IPS DF 6.9 (cell line): ENCODE measurements at regions not wholly inside any gene's neighbourhood (a gene's known extent, or its start where the extent isn't known, plus 50 kb on each side); places are given as distances from the start of the nearest gene placed in this dataset.
A peak's percentile ranks its signal among the peaks of the same experiment; 100 is the strongest.

Source experiments
- DNase-seq: peaks from one replicate; pipeline ENCODE4 v3.0.0-alpha.2; 2013; ENCODE audit warnings: low read depth, low spot score
- H3K27ac ChIP-seq: one replicate; pipeline ENCODE4 v1.5.1; 2013; ENCODE audit warnings: low read length, control low read depth
- H3K27me3 ChIP-seq: 2 replicates; pipeline ENCODE4 v1.6.1; 2013; ENCODE audit warnings: mild to moderate bottlenecking, low read length; ENCODE audit not compliant: control insufficient read depth, insufficient read depth
- H3K36me3 ChIP-seq: 2 replicates; pipeline ENCODE4 v1.6.1; 2013; ENCODE audit warnings: low read length; ENCODE audit not compliant: control insufficient read depth, insufficient read depth
- H3K4me1 ChIP-seq: 2 replicates; pipeline ENCODE4 v1.6.1; 2013; ENCODE audit warnings: low read length; ENCODE audit not compliant: control insufficient read depth, insufficient read depth
- H3K4me3 ChIP-seq: 2 replicates; pipeline ENCODE4 v1.5.1; 2013; ENCODE audit warnings: mild to moderate bottlenecking, low read length
- H3K9me3 ChIP-seq: 2 replicates; pipeline ENCODE4 v1.6.1; 2013; ENCODE audit warnings: low read length, inconsistent platforms; ENCODE audit not compliant: control insufficient read depth, insufficient read depth
- WGBS: extraction: QIAGEN DNeasy Blood & Tissue Kit; methylation state at CpG from one replicate; pipeline ENCODE4 v1.1.7; 2013; ENCODE audit warnings: mixed read lengths, missing lambda C conversion rate; ENCODE audit not compliant: insufficient read length, insufficient coverage; 5-methylcytosine and 5-hydroxymethylcytosine counted together

DNA sequence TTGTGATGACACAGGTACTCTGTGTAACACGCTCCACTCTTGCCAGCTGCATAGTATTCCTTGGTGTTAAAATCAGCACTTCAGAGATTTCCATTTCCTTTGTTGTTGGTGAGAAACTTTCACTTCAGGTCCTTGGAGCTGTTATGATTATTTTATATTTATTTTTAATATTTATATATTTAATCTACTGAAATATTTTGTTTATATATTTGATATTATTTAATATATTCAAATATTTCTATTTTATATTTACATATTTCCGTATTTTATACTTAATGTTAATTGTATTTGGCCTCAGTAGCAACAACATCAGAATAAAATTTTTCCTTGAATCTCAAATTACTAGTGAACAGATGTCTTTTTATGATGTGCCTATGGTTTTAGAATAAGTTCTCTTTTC is 225.3 kb downstream of the MAGEB17 start:
- Histone ChIP-seq H3K4me1 (0 out of 2 replicates have a peak, but pooled peaks cover 1% of the 10 kb centered on the region), H3K9me3 (no peaks in the 10 kb centered on the region), H3K27ac (no peak overlapping the region), H3K36me3 (no peaks in the 10 kb centered on the region), H3K27me3 (no peaks in the 10 kb centered on the region), H3K4me3 (no peak overlapping the region)
- no peak for DNase-seq
- WGBS, result no CpG with 5 or more reads among the region's 2 CpGs

DNA sequence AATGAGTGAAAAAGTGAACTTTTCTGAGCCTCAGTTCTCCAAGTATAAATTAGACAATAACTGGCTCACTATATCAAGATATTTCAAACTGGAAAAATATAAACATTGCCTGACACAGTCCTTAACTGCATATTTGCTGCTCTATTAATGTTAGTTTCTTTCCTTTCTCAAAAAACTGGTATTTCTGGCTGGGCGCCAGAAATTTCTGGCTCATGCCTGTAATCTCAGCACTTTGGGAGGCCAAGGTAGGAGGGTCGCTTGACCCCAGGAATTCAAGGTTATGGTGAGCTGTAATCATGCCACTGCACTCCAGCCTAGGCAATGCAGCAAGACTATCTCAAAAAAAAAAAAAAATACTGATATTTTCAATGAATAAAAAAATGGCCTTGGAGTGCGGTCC is 227.0 kb downstream of the MAGEB17 start:
- Histone ChIP-seq H3K4me1 (0 out of 2 replicates have a peak, but pooled peaks cover 1% of the 10 kb centered on the region), H3K27me3 (no peaks in the 10 kb centered on the region), H3K36me3 (no peaks in the 10 kb centered on the region), H3K4me3 (no peak overlapping the region), H3K9me3 (no peaks in the 10 kb centered on the region), H3K27ac (no peak overlapping the region)
- DNase-seq, result no peak
- no CpG with 5 or more reads among the region's 3 CpGs for whole genome bisulfite sequencing

DNA sequence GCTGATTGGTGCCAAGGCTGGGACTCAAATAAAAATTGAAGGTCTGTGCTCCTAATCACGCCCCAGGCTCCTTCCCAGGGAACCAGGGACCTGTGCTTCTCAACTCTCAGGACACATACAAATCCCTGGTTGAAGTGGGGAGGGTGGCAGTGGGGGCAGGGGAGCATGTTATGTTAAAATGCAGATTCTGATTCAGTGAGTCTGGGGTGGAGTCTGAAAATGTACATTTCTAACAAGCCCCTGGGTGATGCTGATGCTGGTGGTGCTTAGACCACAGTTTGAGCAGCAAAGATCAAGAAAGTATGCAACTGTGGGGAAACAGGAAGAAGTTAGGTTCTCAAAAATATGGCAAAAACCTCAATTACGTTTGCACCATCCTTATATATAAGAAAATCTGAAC is 236.5 kb downstream of the MAGEB17 start:
- no peak for DNase-seq
- Histone ChIP-seq H3K4me1 (no peaks in the 10 kb centered on the region), H3K4me3 (no peak overlapping the region), H3K36me3 (no peaks in the 10 kb centered on the region), H3K9me3 (no peaks in the 10 kb centered on the region), H3K27ac (no peak overlapping the region), H3K27me3 (no peaks in the 10 kb centered on the region)
- WGBS, result no CpG with 5 or more reads among the region's 2 CpGs

DNA sequence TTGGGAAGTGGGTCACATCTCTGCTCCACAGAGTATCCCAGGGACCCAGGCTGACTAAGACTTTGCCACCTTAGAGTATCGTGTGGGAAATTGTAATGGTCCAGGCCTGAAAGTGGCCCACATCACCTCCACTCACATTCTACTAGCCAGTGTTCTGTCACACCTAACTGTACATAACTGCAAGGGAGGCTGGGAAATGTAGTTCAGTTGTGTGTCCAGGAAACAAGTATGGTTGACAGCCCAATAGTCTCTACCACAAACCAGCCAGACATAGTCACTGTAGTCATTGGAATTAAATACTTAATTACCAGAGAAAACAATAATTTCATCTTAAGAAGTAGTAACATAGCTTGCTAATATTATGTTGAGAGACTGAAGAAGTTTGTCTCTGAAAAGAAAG is 233.4 kb upstream of the S100G start:
- DNase-seq, result no peak
- no peak overlapping the region for H3K27ac ChIP-seq
- H3K27me3 ChIP-seq, result no peaks in the 10 kb centered on the region
- no peaks in the 10 kb centered on the region for H3K9me3 ChIP-seq
- H3K4me1 ChIP-seq, result no peaks in the 10 kb centered on the region
- no CpG with 5 or more reads among the region's 1 CpG for WGBS
- no peaks in the 10 kb centered on the region for H3K36me3 ChIP-seq
- no peak overlapping the region for H3K4me3 ChIP-seq

DNA sequence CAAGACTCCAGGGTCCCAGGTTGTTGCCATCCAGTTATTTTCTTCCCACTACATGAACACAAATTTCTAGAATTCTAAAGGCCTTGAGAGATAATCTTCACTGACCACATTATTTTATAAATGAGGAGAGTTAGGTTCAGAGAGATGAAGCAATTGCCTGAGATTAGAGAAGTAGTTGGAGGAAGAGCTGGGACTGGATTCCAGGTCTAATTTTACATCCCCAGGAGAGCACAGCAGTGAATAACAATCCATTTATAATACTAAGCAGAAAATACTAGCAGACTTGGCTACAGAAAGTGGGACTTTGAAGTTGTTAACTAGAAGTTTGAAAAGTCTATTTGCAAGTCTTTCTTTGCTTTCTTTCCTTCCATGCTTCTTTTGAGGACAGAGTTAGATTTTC is 231.3 kb upstream of the S100G start:
- no peak overlapping the region for H3K27ac ChIP-seq
- H3K9me3 ChIP-seq, result no peaks in the 10 kb centered on the region
- DNase-seq, result no peak
- H3K27me3 ChIP-seq, result no peaks in the 10 kb centered on the region
- no peaks in the 10 kb centered on the region for H3K4me1 ChIP-seq
- H3K4me3 ChIP-seq, result no peak overlapping the region
- H3K36me3 ChIP-seq, result no peaks in the 10 kb centered on the region

DNA sequence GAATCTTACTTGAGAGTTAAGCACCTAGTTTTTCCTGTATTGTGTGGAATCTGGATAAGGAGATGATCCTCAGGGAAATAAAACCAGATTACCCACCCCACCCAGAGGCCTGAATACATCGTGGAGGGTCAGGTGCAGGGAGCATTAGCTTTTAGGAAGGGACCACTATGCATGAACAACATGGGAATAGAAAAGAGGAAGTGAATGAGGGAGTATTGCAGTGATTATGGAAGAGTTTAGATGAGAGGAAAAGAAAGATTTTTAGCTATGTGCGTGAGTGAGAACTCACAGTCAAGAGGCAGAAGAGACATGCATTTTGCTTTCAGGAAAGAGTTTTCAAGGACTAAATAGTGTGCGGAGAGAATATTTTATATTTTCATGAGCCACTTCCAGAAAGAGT is 222.3 kb upstream of the S100G start:
- Histone ChIP-seq H3K27me3 (no peaks in the 10 kb centered on the region), H3K9me3 (no peaks in the 10 kb centered on the region), H3K36me3 (no peaks in the 10 kb centered on the region), H3K27ac (no peak overlapping the region), H3K4me1 (no peaks in the 10 kb centered on the region), H3K4me3 (no peak overlapping the region)
- 100% methylated on average over 1 of the region's 3 CpGs for WGBS
- no peak for DNase-seq

DNA sequence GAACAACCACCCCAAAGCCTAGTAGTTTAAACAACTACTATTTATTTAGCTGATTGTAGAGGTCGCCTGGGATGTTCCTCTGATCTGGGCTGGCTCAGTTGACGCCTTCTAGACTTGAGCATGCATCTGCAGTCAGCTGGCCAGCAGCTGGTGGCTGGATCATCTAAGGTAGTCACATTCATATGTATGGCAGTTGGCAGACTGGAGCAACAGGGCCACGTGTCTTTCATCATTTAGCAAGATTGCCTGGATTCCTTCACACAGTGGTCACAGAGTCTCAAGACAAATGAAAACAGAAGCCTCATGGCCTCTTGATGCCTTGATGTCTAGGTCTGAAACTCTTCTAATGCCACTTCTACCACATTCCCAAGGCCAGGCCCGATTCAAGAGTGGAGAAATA is 220.6 kb upstream of the S100G start:
- WGBS, result no CpG with 5 or more reads among the region's 4 CpGs
- no peaks in the 10 kb centered on the region for H3K27me3 ChIP-seq
- no peak for DNase-seq
- no peaks in the 10 kb centered on the region for H3K9me3 ChIP-seq
- no peaks in the 10 kb centered on the region for H3K4me1 ChIP-seq
- H3K4me3 ChIP-seq, result no peak overlapping the region
- H3K36me3 ChIP-seq, result no peaks in the 10 kb centered on the region
- no peak overlapping the region for H3K27ac ChIP-seq

DNA sequence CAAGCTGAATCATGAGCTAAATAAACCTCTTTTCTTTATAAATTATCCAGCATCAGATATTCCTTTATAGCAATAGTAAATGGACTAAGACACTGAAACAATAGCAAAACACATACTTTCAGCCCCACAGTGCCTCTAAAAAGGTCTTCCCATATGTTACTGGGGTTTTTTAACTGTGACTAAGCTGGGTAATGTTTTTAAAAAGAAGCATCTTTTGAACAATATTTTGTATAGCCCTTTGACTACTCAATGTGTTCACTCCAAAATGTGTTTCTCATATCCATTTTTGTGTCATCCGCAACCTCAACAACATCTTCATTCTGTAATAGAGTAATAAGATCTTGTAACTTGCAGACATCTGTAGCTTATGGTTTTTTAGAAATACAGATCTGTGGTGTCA is 218.7 kb upstream of the S100G start:
- WGBS, result no CpG with 5 or more reads among the region's 1 CpG
- DNase-seq, result no peak
- H3K4me1 ChIP-seq, result no peaks in the 10 kb centered on the region

DNA sequence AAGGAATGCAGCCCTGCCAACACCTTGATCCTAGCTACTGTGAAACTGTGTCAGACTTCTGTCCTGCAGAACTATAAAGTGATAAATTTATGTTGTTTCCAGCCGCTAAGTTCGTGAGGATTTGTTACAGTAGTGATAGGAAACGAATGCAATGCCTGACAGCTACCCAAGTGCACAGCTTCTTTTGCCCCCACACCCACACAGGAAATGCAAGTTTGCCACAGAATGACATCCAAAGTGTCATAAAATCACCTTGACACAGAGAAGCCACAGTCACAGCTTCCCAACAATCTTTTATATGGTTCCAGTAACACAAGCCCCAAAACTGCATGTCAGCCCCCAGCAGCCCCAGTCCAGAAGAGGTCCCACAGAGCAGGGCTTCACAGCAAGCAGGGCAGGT is 216.9 kb upstream of the S100G start:
- no peak overlapping the region for H3K4me3 ChIP-seq
- H3K36me3 ChIP-seq, result no peaks in the 10 kb centered on the region
- H3K27ac ChIP-seq, result no peak overlapping the region
- DNase-seq, result no peak
- no CpG with 5 or more reads among the region's 3 CpGs for WGBS
- H3K27me3 ChIP-seq, result no peaks in the 10 kb centered on the region
- H3K4me1 ChIP-seq, result no peaks in the 10 kb centered on the region
- no peaks in the 10 kb centered on the region for H3K9me3 ChIP-seq

More for the DNA sequence above, 218.7 kb upstream of the S100G start:
- Histone ChIP-seq H3K9me3 (no peaks in the 10 kb centered on the region), H3K27me3 (no peaks in the 10 kb centered on the region), H3K27ac (no peak overlapping the region), H3K36me3 (no peaks in the 10 kb centered on the region), H3K4me3 (no peak overlapping the region)

DNA sequence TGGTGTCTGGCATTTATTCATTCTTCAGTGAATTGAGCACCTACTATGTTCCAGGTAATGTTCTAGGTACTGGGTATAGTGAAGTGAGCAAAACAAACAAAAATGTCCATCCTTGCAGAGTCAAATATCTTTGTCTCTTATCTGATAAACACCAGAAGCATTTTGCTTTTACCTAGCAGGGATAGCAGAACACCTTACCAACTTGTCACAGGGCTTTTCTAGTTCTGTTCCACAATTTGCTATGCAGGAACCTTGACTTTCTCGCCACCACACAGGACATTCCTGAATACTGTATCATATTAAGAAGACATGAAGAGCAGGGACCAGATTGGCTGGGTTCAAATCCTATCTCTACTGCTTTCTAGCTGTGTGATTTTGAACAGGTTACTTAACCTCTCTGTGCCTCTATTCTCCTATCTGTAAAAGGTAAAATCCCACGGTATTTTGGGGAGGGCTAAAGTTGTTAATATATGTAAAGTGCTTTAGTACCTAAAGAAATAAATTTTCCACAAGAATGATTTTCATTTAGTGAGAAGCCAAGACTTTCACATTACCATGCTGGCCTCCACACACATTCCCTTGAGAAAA is 214.5 kb upstream of the S100G start:
- no peak overlapping the region for H3K27ac ChIP-seq
- H3K4me1 ChIP-seq, result no peaks in the 10 kb centered on the region
- H3K9me3 ChIP-seq, result no peaks in the 10 kb centered on the region
- DNase-seq, result no peak
- H3K4me3 ChIP-seq, result no peak overlapping the region
- WGBS, result no CpG with 5 or more reads among the region's 2 CpGs
- H3K27me3 ChIP-seq, result no peaks in the 10 kb centered on the region
- no peaks in the 10 kb centered on the region for H3K36me3 ChIP-seq

DNA sequence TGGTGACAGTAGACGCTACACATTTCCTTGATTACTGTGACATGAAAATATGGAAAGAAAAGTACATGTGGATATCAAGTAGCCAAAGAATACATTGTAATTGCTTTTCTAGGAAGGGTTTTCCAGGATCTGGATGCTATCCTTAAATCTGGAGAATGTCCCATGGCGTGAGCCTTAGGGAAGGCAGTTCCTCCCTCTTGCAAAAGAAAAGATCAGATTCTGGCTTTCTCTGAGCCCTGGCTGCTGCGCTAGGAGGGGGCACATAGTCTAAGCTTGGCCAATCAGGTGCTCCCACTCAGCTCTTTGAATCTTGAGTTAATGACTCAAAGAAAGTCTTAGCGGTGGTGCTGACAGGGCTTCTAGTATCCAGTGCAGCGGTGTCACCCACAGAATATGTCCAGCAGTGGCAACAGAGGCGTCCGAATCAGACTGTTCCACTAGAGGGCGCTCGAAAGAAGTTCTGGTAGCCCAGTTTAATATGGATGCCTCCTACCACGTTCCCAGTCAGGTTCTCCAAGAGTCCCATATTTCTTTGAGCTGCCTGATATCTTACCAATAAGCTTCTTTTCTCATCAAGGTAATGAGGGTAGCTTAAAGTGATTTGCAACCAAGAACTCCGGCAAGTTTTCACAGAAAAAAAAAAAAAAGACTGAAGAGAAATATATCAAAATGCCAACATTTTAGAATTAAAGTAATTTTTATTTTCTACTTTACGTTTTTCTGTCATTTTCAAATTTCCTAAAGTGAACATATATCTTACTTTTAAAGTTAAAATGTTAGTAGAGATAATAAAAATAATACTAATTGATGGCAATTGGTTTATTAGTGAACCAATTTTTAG is 213.4 kb upstream of the S100G start:
- no peaks in the 10 kb centered on the region for H3K36me3 ChIP-seq
- no peak overlapping the region for H3K27ac ChIP-seq
- no peaks in the 10 kb centered on the region for H3K9me3 ChIP-seq
- no CpG with 5 or more reads among the region's 12 CpGs for WGBS
- H3K4me1 ChIP-seq, result no peaks in the 10 kb centered on the region
- no peaks in the 10 kb centered on the region for H3K27me3 ChIP-seq
- DNase-seq, result peak; percentile 31
- no peak overlapping the region for H3K4me3 ChIP-seq
